Liver (tissue), 8 donors: ENCODE measurements at regions not wholly inside any gene's neighbourhood (a gene's known extent, or its start where the extent isn't known, plus 50 kb on each side); places are given as distances from the start of the nearest gene placed in this dataset.
"Not testable (repeated sequence)": the region's sequence is repeated elsewhere in the genome, so short reads cannot be mapped to it uniquely, and the experiment has no call there.

Experiments used
- DNase-seq: peaks from one replicate; pipeline ENCODE4 v3.0.0-alpha.2; 2017; ENCODE audit warnings: low spot score
- H3K27ac ChIP-seq, 2 donors: one replicate each; pipeline ENCODE4 v1.7.0; 2013; ENCODE audit warnings: inconsistent platforms in 2 of 2, low read length in 2 of 2, control low read depth in 1 of 2, low read depth in 1 of 2, mild to moderate bottlenecking in 1 of 2
- H3K27me3 ChIP-seq, 4 donors: one replicate each; pipeline versions ENCODE4 v1.6.1 to v1.7.0; 2013; ENCODE audit warnings: low read length in 3 of 4, inconsistent platforms in 1 of 4, mild to moderate bottlenecking in 1 of 4, moderate library complexity in 1 of 4; ENCODE audit not compliant: control insufficient read depth in 4 of 4, insufficient read depth in 4 of 4
- H3K36me3 ChIP-seq, 4 donors: one replicate each; pipeline versions ENCODE4 v1.6.1 to v1.7.0; 2013; ENCODE audit warnings: low read length in 3 of 4, mild to moderate bottlenecking in 3 of 4, low read depth in 1 of 4, moderate library complexity in 1 of 4; ENCODE audit not compliant: control insufficient read depth in 4 of 4, insufficient read depth in 3 of 4
- H3K4me1 ChIP-seq, 4 donors: one replicate each; pipeline versions ENCODE4 v1.6.1 to v1.7.0; 2013; ENCODE audit warnings: low read length in 3 of 4, mild to moderate bottlenecking in 3 of 4, moderate library complexity in 1 of 4; ENCODE audit not compliant: control insufficient read depth in 4 of 4, insufficient read depth in 4 of 4
- H3K4me3 ChIP-seq, 3 donors: one replicate each; pipeline versions ENCODE4 v1.6.1 to v1.7.0; 2013; ENCODE audit warnings: low read length in 3 of 3, control low read depth in 1 of 3, low read depth in 1 of 3, mild to moderate bottlenecking in 1 of 3
- H3K9ac ChIP-seq, 2 donors: one replicate each; pipeline ENCODE4 v1.7.0; 2013; ENCODE audit warnings: low read length in 2 of 2, mild to moderate bottlenecking in 2 of 2, moderate library complexity in 2 of 2, control low read depth in 1 of 2, low read depth in 1 of 2
- H3K9me3 ChIP-seq, 4 donors: one replicate each; pipeline versions ENCODE4 v1.6.1 to v1.7.0; 2013; ENCODE audit warnings: low read length in 3 of 4; ENCODE audit not compliant: control insufficient read depth in 4 of 4
- EGR1 ChIP-seq, 2 donors: IDR thresholded peaks; 2 replicates each; pipeline ENCODE4 v1.6.1; 2016 to 2018; ENCODE audit warnings: antibody characterized with exemption in 2 of 2, low read depth in 2 of 2
- HNF4G ChIP-seq: IDR thresholded peaks from 2 replicates; pipeline ENCODE4 v1.6.1; 2016; ENCODE audit warnings: antibody characterized with exemption
- JUND ChIP-seq, 2 donors: IDR thresholded peaks; 2 replicates each; pipeline ENCODE4 v1.6.1; 2016; ENCODE audit warnings: antibody characterized with exemption in 2 of 2
- RXRA ChIP-seq, 2 donors: IDR thresholded peaks; 2 replicates each; pipeline ENCODE4 v1.6.1; 2017 to 2018; ENCODE audit warnings: antibody characterized with exemption in 2 of 2, mild to moderate bottlenecking in 1 of 2
- YY1 ChIP-seq: IDR thresholded peaks from 2 replicates; pipeline ENCODE4 v1.6.1; 2016; ENCODE audit warnings: antibody characterized with exemption, mild to moderate bottlenecking
- WGBS: extraction: QIAGEN DNeasy Blood & Tissue Kit; methylation state at CpG from one replicate; pipeline ENCODE4 v1.1.7; 2013; 5-methylcytosine and 5-hydroxymethylcytosine counted together
- TF ChIP-seq, protein P1 (sequence below): fragments of 150-350 bp; IDR thresholded peaks from 2 replicates; pipeline ENCODE4 v1.5.1; 2017; ENCODE audit warnings: improper control_type of control experiment, low read depth, low read length; ENCODE audit not compliant: missing input control
- TF ChIP-seq, protein P2 (sequence below): IDR thresholded peaks from 2 replicates; pipeline ENCODE4 v1.6.1; 2016; ENCODE audit warnings: antibody characterized with exemption
- donor health status: healthy.
- donor health status: healthy.
- donor health status: healthy.
- donor health status: healthy.
- donor health status: healthy.

DNA sequence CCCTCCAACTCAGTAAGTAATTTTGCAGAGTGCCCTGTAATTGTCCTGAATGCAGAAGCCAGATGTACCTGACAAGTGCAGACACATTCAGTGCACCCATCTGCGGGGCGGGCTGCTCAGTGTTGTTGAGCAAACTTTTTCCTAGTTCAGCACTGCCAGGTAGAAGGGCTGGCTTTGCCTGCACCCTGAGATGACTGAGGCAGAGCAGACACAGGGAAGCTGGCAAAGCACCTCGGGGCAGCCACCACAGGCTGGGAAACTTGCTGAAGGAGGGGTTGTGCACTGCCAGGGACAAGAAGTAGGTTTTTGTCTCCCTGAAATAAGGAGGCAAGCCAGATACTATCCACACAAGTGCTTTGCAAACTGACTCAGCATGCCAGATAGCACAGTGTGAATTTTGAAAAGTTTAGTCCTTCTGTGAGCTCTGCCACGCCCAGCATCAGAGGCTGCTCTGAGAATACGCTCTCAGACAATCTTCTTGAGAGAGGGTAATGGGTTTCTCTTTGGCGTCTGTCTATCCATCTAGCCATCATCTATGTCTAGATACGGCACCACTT is 62.3 kb downstream of the SOWAHC start:
- TF ChIP-seq, protein P1, sequence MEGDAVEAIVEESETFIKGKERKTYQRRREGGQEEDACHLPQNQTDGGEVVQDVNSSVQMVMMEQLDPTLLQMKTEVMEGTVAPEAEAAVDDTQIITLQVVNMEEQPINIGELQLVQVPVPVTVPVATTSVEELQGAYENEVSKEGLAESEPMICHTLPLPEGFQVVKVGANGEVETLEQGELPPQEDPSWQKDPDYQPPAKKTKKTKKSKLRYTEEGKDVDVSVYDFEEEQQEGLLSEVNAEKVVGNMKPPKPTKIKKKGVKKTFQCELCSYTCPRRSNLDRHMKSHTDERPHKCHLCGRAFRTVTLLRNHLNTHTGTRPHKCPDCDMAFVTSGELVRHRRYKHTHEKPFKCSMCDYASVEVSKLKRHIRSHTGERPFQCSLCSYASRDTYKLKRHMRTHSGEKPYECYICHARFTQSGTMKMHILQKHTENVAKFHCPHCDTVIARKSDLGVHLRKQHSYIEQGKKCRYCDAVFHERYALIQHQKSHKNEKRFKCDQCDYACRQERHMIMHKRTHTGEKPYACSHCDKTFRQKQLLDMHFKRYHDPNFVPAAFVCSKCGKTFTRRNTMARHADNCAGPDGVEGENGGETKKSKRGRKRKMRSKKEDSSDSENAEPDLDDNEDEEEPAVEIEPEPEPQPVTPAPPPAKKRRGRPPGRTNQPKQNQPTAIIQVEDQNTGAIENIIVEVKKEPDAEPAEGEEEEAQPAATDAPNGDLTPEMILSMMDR = no peak
- no peak for TF ChIP-seq JUND (IDR thresholded peaks at IDR 0.05)
- TF ChIP-seq RXRA (IDR thresholded peaks at IDR 0.05) = no peak
- no peak overlapping the region for H3K27ac ChIP-seq
- 89% methylated on average over 7 of the region's 7 CpGs for WGBS
- peaks cover 0 to 12% (median 6%) of the 10 kb centered on the region in 4 donors for H3K4me1 ChIP-seq
- H3K36me3 ChIP-seq = no peaks in the 10 kb centered on the region
- DNase-seq = no peak
- no peaks in the 10 kb centered on the region for H3K27me3 ChIP-seq
- no peak overlapping the region for H3K4me3 ChIP-seq
- H3K9me3 ChIP-seq = no peaks in the 10 kb centered on the region
- no peak overlapping the region for H3K9ac ChIP-seq

DNA sequence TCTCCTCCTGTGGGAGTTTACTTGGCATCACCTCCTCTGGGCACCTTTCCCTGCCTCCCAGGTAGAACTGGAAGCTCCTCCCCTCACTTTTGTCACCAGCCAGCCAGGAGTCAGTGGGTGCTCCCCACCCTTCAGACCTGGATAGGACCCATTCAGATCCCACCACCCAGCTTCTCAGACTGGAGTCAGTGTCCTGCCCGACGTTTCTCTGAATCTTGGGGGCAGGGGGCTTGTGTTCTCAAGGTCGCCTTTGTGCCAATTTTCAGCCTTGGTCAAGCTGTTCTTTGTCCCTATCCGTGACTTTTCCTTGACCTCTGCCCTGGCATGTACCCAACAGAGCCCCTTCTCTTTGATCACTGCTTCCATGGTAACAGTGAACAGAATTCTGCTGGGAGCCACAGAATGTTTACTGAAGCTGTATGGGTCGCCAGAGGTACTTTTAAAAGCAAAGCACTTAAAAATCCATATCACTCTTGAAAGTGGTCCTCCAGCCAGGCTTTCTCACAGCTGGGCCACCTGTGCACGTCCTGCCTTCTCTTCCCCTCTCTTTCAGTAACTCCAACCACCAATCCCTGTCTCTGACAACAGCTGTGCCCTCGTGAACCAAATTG is 63.1 kb downstream of the SOWAHC start:
- not testable (repeated sequence) for H3K9ac ChIP-seq, H3K4me3 ChIP-seq, H3K27me3 ChIP-seq, H3K27ac ChIP-seq, H3K9me3 ChIP-seq, DNase-seq, H3K36me3 ChIP-seq
- WGBS = 61% methylated on average over 7 of the region's 7 CpGs
- peaks cover 0 to 12% (median 9%) of the 10 kb centered on the region in 4 donors for H3K4me1 ChIP-seq

DNA sequence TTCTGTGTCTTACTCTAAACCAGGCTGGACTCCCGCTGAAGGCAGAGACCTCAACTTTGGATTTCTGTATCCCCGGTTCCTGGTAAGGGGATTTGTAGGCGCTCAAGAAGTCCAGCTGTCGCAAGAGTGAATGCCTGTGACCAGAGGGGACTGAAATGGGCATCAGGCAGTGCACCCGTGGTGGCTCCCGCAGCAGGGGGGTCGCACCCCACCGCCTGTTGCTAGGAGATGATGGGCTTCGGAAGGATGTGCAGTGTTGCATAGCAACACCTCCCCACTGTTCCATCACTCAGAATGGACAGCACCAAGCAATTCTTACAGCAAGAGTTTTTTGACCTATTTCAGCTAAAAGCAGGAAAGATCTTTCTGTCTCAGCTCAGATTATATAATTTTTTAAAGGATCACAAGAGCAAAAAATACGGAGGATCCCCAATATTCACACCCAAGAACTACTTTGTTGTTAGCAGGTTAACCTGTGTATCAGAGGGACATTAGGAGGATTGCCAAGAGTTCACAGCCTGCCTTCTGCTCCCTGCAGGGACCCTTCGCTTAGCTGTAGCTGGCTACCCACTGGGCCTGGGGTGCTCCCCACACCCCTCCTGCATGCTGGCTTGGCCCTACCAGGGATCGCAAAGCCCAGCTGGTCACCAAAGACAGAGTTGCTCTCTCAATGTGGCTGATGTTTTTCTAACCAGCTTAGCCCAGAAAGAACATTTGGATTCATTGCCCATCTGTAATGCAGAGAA is 63.8 kb downstream of the SOWAHC start:
- no peak for DNase-seq
- no peak overlapping the region for H3K27ac ChIP-seq
- no peak overlapping the region for H3K4me3 ChIP-seq
- H3K36me3 ChIP-seq = no peaks in the 10 kb centered on the region
- WGBS = 81% methylated on average over 12 of the region's 12 CpGs
- H3K27me3 ChIP-seq = no peaks in the 10 kb centered on the region
- H3K9me3 ChIP-seq = no peaks in the 10 kb centered on the region
- peaks cover 0 to 12% (median 9%) of the 10 kb centered on the region in 4 donors for H3K4me1 ChIP-seq
- TF ChIP-seq YY1 (no peak), HNF4G (no peak), EGR1 (IDR thresholded peaks at IDR 0.05; ENCODE audit: low read depth in 2 of 2) (no peak)
- TF ChIP-seq, protein P2, sequence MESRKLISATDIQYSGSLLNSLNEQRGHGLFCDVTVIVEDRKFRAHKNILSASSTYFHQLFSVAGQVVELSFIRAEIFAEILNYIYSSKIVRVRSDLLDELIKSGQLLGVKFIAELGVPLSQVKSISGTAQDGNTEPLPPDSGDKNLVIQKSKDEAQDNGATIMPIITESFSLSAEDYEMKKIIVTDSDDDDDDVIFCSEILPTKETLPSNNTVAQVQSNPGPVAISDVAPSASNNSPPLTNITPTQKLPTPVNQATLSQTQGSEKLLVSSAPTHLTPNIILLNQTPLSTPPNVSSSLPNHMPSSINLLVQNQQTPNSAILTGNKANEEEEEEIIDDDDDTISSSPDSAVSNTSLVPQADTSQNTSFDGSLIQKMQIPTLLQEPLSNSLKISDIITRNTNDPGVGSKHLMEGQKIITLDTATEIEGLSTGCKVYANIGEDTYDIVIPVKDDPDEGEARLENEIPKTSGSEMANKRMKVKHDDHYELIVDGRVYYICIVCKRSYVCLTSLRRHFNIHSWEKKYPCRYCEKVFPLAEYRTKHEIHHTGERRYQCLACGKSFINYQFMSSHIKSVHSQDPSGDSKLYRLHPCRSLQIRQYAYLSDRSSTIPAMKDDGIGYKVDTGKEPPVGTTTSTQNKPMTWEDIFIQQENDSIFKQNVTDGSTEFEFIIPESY = no peak
- no peak overlapping the region for H3K9ac ChIP-seq
